ENCODE measurements at regions not wholly inside any gene's neighbourhood (a gene's known extent, or its start where the extent isn't known, plus 50 kb on each side); places are given as distances from the start of the nearest gene placed in this dataset.

GRCh38 chr5:23579566-23579965 is 72.2 kb downstream of the PRDM9 start:
- Histone ChIP-seq H3K9me3 (ENCODE audit: control insufficient read depth, insufficient read depth, low read length) (no peaks in the 10 kb centered on the region), H3K36me3 (ENCODE audit: control insufficient read depth, insufficient read depth, low read length) (no peaks in the 10 kb centered on the region), H3K4me3 (ENCODE audit: low read depth, low read length) (no peak overlapping the region), H3K4me1 (ENCODE audit: control insufficient read depth, insufficient read depth, low read length) (no peaks in the 10 kb centered on the region), H3K27me3 (ENCODE audit: control insufficient read depth, insufficient read depth, low read length) (no peaks in the 10 kb centered on the region), H3K27ac (ENCODE audit: low read depth, low read length) (no peak overlapping the region)
- WGBS (ENCODE audit: insufficient coverage) = 100% methylated on average over 2 of the region's 3 CpGs
- no peak for DNase-seq (ENCODE audit: low read depth in 4 of 6, low spot score in 6 of 6)

GRCh38 chr5:23583081-23583480 is 75.7 kb downstream of the PRDM9 start:
- WGBS (ENCODE audit: insufficient coverage) = 100% methylated on average over 1 of the region's 3 CpGs
- H3K4me1 ChIP-seq (ENCODE audit: control insufficient read depth, insufficient read depth, low read length) = no peaks in the 10 kb centered on the region
- no peak for DNase-seq (ENCODE audit: low read depth in 4 of 6, low spot score in 6 of 6)
- H3K27ac ChIP-seq (ENCODE audit: low read depth, low read length) = no peak overlapping the region
- no peaks in the 10 kb centered on the region for H3K36me3 ChIP-seq (ENCODE audit: control insufficient read depth, insufficient read depth, low read length)
- no peaks in the 10 kb centered on the region for H3K9me3 ChIP-seq (ENCODE audit: control insufficient read depth, insufficient read depth, low read length)
- H3K4me3 ChIP-seq (ENCODE audit: low read depth, low read length) = no peak overlapping the region
- H3K27me3 ChIP-seq (ENCODE audit: control insufficient read depth, insufficient read depth, low read length) = no peaks in the 10 kb centered on the region

DNA sequence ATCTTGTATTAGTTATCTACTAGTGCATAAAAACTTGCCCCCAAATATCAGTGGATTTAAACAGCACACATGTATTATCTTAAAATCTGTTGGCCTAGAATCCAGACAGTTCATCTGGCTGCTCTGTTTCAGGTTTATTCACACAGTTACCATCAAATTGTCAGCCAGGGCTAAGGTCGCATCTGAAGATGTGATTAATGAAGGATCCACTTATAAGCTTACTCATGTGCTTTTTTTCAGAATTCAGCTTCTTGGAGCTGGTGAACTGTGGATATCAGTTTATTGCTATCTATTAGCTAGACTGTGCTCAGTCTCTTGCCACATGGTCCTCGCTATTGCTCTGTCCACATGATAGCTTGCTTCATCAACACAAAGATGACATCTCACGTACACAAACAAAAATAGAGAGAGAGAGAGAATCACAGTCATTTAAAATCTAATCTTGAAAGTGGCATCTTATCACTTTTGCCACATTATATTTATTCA is 81.5 kb downstream of the PRDM9 start:
- WGBS (ENCODE audit: insufficient coverage) = no CpG with 5 or more reads among the region's 3 CpGs
- DNase-seq (ENCODE audit: low read depth in 4 of 6, low spot score in 6 of 6) = peak in 1 of 6 donors; percentile 9
- no peaks in the 10 kb centered on the region for H3K27me3 ChIP-seq (ENCODE audit: control insufficient read depth, insufficient read depth, low read length)
- H3K27ac ChIP-seq (ENCODE audit: low read depth, low read length) = no peak overlapping the region
- H3K4me1 ChIP-seq (ENCODE audit: control insufficient read depth, insufficient read depth, low read length) = no peaks in the 10 kb centered on the region
- H3K4me3 ChIP-seq (ENCODE audit: low read depth, low read length) = no peak overlapping the region
- no peaks in the 10 kb centered on the region for H3K36me3 ChIP-seq (ENCODE audit: control insufficient read depth, insufficient read depth, low read length)
- H3K9me3 ChIP-seq (ENCODE audit: control insufficient read depth, insufficient read depth, low read length) = no peaks in the 10 kb centered on the region

DNA sequence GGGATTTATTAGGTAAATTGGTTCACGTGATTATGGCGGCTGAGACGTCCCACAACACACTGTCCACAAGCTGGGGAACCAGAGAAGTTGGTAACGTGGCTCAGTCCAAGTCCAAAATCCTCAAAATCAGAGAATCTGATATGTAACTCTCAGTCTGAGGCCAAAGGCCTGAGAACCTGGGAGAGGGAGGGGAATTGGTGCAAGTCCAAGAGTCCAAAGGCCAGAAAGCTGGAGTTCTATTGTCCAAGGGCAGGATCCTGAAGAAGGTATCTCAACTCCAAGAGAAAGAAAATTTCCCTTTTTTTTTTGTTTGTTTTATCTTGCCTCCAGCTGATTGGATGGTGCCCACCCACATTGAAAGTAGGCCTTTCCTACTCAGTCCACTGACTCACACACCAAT is 83.8 kb downstream of the PRDM9 start:
- no peak for DNase-seq (ENCODE audit: low read depth in 4 of 6, low spot score in 6 of 6)
- no peak overlapping the region for H3K27ac ChIP-seq (ENCODE audit: low read depth, low read length)
- 100% methylated on average over 1 of the region's 4 CpGs for WGBS (ENCODE audit: insufficient coverage)
- H3K9me3 ChIP-seq (ENCODE audit: control insufficient read depth, insufficient read depth, low read length) = no peaks in the 10 kb centered on the region
- no peaks in the 10 kb centered on the region for H3K4me1 ChIP-seq (ENCODE audit: control insufficient read depth, insufficient read depth, low read length)
- H3K4me3 ChIP-seq (ENCODE audit: low read depth, low read length) = no peak overlapping the region
- no peaks in the 10 kb centered on the region for H3K27me3 ChIP-seq (ENCODE audit: control insufficient read depth, insufficient read depth, low read length)
- no peaks in the 10 kb centered on the region for H3K36me3 ChIP-seq (ENCODE audit: control insufficient read depth, insufficient read depth, low read length)

DNA sequence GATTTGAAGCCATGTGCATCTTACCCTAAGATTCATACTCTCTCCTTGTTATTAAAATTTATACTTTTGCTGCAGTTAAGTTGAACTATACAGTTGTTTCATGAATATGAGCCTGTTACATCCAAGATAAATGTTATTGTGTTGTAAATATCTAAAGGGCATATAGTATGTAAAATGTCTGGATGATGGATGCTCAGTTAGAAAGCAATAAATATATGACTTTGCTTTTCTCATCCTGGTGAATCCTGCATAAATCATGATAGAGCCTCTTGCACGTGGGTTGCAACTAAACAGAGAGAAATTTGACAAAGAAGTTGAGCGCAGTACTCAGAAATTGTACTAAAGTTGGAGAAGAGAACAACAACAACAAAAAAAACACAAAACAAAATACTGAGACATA is 99.5 kb downstream of the PRDM9 start:
- Histone ChIP-seq H3K27ac (ENCODE audit: low read depth, low read length) (no peak overlapping the region), H3K27me3 (ENCODE audit: control insufficient read depth, insufficient read depth, low read length) (no peaks in the 10 kb centered on the region), H3K4me1 (ENCODE audit: control insufficient read depth, insufficient read depth, low read length) (no peaks in the 10 kb centered on the region), H3K4me3 (ENCODE audit: low read depth, low read length) (no peak overlapping the region), H3K9me3 (ENCODE audit: control insufficient read depth, insufficient read depth, low read length) (peaks cover 3% of the 10 kb centered on the region), H3K36me3 (ENCODE audit: control insufficient read depth, insufficient read depth, low read length) (no peaks in the 10 kb centered on the region)
- no CpG with 5 or more reads among the region's 2 CpGs for WGBS (ENCODE audit: insufficient coverage)
- peak in 1 of 6 donors; percentile 13 for DNase-seq (ENCODE audit: low read depth in 4 of 6, low spot score in 6 of 6)

DNA sequence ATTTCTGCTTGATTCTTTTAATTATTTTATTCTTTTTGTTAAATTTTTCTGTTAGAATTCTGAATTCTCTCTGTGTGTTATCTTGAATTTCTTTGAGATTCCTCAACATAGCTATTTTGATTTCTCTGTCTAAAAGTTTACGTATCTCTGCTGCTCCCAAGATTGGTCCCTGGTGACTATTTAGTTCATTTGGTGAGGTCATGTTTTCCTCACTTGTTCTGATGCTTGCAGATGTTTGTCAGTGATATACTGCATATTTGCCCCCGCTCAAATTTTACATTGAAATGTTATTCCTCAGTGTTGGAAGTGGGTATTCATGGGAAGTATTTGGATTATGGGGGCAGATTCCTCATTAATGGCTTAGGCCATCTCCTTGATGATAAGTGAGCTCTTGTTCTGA is 105.3 kb downstream of the PRDM9 start:
- Histone ChIP-seq H3K27ac (ENCODE audit: low read depth, low read length) (no peak overlapping the region), H3K36me3 (ENCODE audit: control insufficient read depth, insufficient read depth, low read length) (no peaks in the 10 kb centered on the region), H3K27me3 (ENCODE audit: control insufficient read depth, insufficient read depth, low read length) (no peaks in the 10 kb centered on the region), H3K4me1 (ENCODE audit: control insufficient read depth, insufficient read depth, low read length) (no peaks in the 10 kb centered on the region), H3K4me3 (ENCODE audit: low read depth, low read length) (no peak overlapping the region), H3K9me3 (ENCODE audit: control insufficient read depth, insufficient read depth, low read length) (peaks cover 3% of the 10 kb centered on the region)
- no peak for DNase-seq (ENCODE audit: low read depth in 4 of 6, low spot score in 6 of 6)
- no CpG with 5 or more reads among the region's 2 CpGs for WGBS (ENCODE audit: insufficient coverage)

DNA sequence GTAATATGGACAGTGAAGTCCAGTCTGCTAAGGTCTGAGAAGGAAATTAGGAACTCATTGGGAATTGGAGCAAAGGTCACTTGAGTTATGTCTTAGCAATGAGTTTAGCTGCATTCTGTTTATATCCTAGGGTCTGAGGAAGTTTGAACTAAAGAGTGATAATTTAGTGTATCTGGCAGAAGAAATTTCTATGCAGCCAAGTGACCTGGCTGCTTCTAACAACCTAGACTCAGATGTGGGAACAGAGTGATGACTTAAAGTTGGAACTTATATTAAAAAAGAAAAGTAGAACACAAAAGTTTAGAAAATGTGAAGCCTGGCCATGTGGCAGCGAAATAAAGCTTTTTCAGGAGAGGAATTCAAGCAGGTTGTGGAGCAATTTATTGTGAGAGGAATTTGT is 106.2 kb downstream of the PRDM9 start:
- no CpG with 5 or more reads among the region's 1 CpG for WGBS (ENCODE audit: insufficient coverage)
- no peaks in the 10 kb centered on the region for H3K27me3 ChIP-seq (ENCODE audit: control insufficient read depth, insufficient read depth, low read length)
- H3K9me3 ChIP-seq (ENCODE audit: control insufficient read depth, insufficient read depth, low read length) = peaks cover 3% of the 10 kb centered on the region
- H3K27ac ChIP-seq (ENCODE audit: low read depth, low read length) = no peak overlapping the region
- no peaks in the 10 kb centered on the region for H3K36me3 ChIP-seq (ENCODE audit: control insufficient read depth, insufficient read depth, low read length)
- no peak for DNase-seq (ENCODE audit: low read depth in 4 of 6, low spot score in 6 of 6)
- H3K4me1 ChIP-seq (ENCODE audit: control insufficient read depth, insufficient read depth, low read length) = no peaks in the 10 kb centered on the region
- no peak overlapping the region for H3K4me3 ChIP-seq (ENCODE audit: low read depth, low read length)

DNA sequence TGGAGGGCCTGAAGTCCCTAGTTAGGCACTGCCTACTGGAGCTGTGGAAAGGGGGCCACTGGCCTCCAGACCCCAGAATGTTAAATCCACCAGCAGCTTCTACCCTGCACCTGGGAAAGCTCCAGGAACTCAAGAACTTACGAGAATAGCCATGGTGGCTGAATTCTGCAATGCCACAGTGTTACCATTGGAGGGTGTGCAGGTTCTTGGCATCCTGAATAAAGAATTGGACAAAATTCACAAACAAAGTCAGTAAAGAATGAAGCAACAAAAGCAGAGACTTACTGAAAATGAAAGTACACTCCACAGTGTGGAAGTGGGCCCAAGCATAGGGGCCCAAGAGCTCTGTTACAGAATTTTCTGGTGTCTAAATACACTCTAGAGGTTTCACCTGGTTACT is 107.0 kb downstream of the PRDM9 start:
- no CpG with 5 or more reads among the region's 1 CpG for WGBS (ENCODE audit: insufficient coverage)
- Histone ChIP-seq H3K36me3 (ENCODE audit: control insufficient read depth, insufficient read depth, low read length) (no peaks in the 10 kb centered on the region), H3K4me1 (ENCODE audit: control insufficient read depth, insufficient read depth, low read length) (no peaks in the 10 kb centered on the region), H3K27me3 (ENCODE audit: control insufficient read depth, insufficient read depth, low read length) (no peaks in the 10 kb centered on the region), H3K4me3 (ENCODE audit: low read depth, low read length) (no peak overlapping the region), H3K27ac (ENCODE audit: low read depth, low read length) (no peak overlapping the region), H3K9me3 (ENCODE audit: control insufficient read depth, insufficient read depth, low read length) (no peaks in the 10 kb centered on the region)
- DNase-seq (ENCODE audit: low read depth in 4 of 6, low spot score in 6 of 6) = no peak

- Histone ChIP-seq H3K9me3 (ENCODE audit: control insufficient read depth, insufficient read depth, low read length) (peaks cover 2% of the 10 kb centered on the region), H3K27ac (ENCODE audit: low read depth, low read length) (no peak overlapping the region), H3K36me3 (ENCODE audit: control insufficient read depth, insufficient read depth, low read length) (no peaks in the 10 kb centered on the region), H3K4me3 (ENCODE audit: low read depth, low read length) (no peak overlapping the region), H3K4me1 (ENCODE audit: control insufficient read depth, insufficient read depth, low read length) (no peaks in the 10 kb centered on the region), H3K27me3 (ENCODE audit: control insufficient read depth, insufficient read depth, low read length) (no peaks in the 10 kb centered on the region)
- DNase-seq (ENCODE audit: low read depth in 4 of 6, low spot score in 6 of 6) = no peak
- no CpG with 5 or more reads among the region's 4 CpGs for WGBS (ENCODE audit: insufficient coverage)
Measured at GRCh38 chr5:23626961-23627360, 119.6 kb downstream of the PRDM9 start.

DNA sequence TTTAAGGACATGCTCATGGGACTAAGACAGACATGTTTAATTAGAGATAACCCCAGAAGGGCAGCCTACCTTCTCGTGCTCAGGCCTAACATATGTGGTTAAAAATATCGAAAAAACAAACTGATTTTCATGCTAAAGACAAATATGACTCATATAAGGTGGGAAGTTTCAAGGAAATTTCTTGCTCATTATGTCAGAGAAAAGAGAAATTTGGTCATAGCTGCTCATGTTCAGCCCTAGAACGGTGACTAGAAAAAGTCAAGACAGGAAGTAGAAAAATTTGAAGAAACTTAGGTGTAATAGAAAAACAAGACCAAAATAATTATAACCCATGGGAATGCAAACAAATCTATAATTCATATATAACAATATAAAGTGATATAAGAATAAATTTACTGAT is 120.6 kb downstream of the PRDM9 start:
- WGBS (ENCODE audit: insufficient coverage) = no CpG with 5 or more reads among the region's 3 CpGs
- Histone ChIP-seq H3K27ac (ENCODE audit: low read depth, low read length) (no peak overlapping the region), H3K36me3 (ENCODE audit: control insufficient read depth, insufficient read depth, low read length) (no peaks in the 10 kb centered on the region), H3K4me1 (ENCODE audit: control insufficient read depth, insufficient read depth, low read length) (no peaks in the 10 kb centered on the region), H3K4me3 (ENCODE audit: low read depth, low read length) (no peak overlapping the region), H3K9me3 (ENCODE audit: control insufficient read depth, insufficient read depth, low read length) (peaks cover 2% of the 10 kb centered on the region), H3K27me3 (ENCODE audit: control insufficient read depth, insufficient read depth, low read length) (no peaks in the 10 kb centered on the region)
- no peak for DNase-seq (ENCODE audit: low read depth in 4 of 6, low spot score in 6 of 6)

Data from spinal cord (tissue), 9 donors.